ENCODE measurements at regions not wholly inside any gene's neighbourhood (a gene's known extent, or its start where the extent isn't known, plus 50 kb on each side); places are given as distances from the start of the nearest gene placed in this dataset.
"Not testable (repeated sequence)": the region's sequence is repeated elsewhere in the genome, so short reads cannot be mapped to it uniquely, and the experiment has no call there.

DNA sequence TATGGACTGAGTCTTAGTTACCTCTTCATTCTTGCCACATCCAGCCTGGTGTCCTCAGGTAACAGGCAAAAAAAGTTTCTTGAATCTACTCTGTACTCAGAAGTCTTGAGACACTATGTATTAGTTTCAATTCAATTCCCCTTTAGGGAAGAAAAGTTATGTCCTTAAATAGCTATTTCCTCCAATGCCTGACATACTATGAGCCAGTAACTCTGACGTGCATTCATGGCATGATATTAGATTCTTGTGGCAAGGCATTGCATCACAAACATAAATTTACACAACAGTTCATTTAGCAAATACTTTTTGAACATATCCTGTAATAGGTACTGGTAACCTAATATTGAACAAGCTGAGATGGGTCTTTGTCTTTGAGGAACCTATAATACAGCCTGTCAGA is 109.3 kb upstream of the FOXB1 start:
- no peak for DNase-seq

DNA sequence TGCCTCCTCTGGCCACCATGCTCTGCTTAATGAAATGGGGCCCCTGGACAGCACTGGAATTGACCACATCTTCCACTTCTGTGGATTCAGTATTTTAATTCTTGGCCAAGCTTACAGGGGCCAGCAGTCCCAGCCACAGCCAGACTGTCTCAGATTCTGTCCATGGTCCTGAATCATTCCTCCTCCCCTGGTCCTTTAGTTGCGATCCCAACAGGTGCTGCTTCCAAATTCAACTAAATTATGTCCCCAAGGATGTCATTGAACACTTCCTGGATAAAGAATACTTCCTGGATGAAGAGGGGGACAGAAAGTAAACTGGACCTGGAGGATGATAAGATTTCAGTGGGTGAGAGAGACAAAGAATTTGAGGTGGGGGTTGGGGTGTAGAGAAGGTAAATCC is 111.1 kb upstream of the FOXB1 start:
- no peak for DNase-seq

DNA sequence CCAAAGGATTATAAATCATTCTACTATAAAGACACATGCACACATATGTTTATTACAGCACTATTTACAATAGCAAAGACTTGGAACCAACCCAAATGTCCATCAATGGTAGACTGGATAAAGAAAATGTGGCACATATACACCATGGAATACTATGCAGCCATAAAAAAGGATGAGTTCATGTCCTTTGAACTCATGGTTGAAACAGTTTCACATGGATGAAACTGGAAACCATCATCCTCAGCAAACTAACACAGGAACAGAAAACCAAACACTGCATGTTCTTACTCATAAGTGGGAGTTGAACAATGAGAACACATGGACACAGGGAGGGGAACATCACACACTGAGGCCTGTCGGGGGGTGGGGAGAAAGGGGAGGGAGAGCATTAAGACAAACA is 116.2 kb upstream of the FOXB1 start:
- DNase-seq, result not testable (repeated sequence)

DNA sequence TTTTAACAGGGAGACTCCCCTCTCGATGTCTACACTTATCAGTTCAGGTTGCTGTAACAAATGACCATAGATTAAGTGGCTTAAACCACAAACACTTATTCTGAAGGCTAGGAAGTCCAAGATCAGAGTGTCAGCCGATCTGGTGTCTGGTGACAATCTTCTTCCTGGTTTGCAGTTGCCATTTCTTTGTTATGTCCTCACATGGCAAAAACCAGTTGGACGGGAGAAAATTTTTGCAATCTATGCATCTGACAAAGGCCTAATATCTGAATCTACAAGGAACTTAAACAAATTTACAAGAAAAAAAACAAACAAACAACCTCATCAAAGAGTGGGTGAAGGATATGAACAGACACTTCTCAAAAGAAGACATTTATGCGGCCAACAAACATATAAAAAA is 116.9 kb upstream of the FOXB1 start:
- no peak for DNase-seq

DNA sequence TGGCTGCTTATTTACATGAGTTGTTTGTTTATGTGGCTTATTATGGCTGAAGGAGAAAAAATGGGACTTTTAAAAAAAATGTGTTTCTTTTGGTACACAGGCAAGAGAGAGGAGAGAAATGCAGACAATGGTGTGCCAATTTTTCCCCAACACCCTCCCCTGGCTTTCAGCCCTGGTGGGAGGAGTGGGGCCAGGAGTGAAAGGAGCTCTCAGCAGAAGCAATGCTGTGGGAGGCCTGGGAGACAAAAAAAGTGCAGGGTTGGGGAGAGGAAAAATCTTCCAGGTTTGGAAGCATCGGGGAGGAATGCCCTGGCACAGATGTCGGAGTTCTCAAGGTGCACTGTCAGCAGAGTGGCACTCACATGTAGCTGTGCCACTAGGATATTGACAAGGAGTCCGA is 117.7 kb upstream of the FOXB1 start:
- DNase-seq, result no peak

DNA sequence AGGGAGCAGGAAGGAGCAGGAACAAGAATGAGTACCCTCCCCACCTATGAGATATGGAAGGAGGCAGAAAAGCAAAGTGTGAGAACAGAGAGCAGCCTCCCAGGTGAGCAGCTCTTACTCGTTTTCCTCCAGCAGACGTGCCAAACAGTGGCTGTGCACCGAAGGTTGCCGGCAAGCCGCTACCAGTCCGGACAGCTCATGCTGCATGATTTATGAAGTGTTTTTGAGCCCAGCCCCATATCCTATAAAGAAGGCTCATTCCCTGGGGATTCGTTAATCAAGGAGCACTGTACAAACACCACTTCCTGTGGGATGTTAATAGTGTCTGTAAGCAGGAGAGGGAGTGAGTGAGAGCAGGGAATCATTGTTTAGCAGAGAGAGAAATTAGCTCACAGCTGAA is 118.3 kb upstream of the FOXB1 start:
- DNase-seq, result no peak

DNA sequence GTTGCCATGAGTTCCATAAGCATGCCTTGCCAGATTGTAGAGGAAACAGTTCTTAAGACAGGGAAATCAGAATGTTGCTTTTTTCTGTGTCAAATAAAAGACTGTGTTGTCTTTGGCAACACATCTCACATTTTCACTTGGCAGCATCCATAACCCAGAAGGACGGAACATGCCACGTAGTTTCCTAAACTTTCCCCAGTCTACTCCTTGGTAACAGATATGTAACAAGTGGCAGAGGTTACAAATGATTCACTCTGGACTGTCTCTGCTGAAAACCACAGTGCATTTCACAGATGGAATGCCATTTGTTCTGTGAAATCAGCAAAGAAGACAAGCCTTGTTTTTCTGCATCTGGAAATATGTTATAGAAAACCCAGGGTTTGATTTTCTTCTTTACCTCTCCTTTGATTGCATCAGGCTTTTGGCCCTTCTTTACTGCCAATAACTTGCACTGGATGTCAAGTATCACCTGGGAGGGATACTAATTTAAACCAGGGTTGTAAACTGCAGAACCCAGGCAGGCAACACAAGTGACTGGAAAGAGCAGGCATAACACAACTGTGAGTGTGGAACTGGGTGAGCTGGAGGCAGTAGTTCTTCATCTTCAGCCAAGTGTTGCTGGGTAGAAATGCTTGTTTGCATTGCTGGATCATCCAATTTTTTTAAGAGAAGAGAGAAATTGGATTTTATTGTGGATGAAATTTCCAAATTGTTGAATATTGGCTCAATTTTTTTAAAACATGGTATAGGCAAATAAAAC is 124.4 kb upstream of the FOXB1 start:
- DNase-seq, result no peak

DNA sequence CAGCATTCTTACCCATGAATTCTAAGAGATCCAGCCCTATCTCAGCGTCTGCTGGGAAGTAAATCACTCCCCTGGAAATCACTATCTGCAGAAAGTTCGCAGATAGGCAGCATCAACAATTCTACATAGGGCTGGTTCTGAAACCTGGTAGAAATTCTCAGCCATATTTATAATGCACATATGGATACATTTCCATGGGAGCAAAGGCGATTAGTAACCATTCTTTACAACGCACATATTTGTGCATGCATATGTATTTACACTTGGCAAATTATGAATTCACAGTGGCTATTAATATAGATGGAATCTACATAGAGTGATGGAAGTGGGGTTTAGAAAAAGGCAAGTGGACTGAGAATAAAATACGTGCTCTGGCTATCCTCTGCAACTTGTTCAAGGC is 128.0 kb upstream of the FOXB1 start:
- no peak for DNase-seq

DNA sequence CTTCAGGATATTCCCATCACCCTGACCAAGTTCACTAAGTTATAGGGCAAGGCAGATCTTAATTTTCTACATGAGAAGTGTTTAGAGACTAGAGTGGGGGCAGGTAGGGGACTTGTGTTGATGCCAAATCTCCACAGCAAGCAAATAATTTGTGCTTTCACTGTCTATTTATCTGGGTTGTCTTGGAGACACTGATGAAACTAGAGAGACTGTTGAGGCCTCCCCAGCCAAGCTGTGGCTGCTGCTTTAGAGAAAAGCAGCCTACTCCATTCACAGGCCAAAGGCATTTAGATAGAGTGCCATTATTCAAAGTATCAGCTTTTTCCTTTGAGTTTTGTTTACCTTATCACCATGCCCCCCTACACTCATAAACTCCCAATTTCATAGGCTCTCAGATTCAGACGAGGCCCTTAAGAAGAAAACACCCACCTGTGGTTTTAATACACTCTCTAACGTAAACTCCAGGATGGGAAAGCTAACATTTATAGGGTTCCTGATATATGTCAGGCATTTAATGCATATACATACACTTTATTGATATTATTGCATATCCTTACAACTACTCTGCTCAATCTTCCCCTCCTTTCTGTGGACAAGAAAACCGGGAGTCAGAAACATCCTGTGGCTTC is 130.4 kb upstream of the FOXB1 start:
- no peak for DNase-seq

DNA sequence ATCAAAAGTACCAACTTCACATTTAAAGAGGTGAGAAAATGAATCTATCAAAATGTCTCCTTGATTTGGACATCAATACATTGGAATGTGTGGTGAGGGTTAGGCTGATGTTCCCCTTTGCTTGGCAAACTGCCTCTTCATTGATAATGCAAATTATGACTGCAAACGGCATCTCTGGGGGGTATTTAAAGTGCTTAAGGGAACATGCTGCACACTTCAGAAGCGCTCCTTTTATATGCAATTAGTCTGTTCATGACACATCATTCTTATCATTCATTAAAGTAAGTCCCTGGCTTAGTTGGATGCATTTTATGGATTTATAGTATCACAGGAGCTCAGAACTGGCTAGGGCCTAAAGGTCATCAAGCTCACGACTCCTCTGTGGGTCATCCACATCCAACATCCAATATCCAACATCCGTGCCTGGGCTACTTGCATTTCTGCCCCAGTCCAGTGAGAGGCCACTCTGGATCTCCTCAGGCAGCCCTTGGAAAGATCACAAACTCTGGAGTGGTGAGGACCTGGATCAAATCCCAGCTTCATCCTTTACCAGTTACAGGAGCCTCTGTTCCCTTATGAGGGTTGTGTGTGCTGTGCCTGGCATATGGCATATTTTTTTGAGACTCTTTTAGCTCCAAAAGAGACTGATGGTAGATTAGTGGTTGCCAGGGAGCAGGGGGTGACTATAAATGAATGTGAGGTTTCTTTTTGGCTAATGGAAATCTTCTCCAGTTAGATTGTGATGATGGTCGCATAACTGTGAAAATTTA is 136.8 kb upstream of the FOXB1 start:
- no peak for DNase-seq

DNA sequence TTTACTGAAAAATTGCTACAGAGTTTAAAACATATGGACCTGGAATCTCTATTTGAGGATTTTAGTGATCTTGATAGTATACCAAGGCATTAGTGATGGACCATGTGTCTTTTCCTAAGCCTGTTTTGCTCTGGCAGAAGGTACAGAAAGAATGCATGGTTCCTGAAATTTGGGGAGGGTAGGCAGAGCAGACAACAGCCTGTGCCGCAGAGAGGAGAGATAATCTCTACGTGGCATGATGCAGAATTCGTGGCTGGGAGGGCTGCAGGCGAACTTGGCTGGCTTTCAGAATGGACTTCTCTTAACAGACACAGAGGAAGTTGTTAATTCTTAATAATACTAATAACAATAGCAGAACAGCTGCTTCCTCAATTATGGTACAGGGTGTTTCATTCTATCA is 137.5 kb upstream of the FOXB1 start:
- DNase-seq, result no peak

DNA sequence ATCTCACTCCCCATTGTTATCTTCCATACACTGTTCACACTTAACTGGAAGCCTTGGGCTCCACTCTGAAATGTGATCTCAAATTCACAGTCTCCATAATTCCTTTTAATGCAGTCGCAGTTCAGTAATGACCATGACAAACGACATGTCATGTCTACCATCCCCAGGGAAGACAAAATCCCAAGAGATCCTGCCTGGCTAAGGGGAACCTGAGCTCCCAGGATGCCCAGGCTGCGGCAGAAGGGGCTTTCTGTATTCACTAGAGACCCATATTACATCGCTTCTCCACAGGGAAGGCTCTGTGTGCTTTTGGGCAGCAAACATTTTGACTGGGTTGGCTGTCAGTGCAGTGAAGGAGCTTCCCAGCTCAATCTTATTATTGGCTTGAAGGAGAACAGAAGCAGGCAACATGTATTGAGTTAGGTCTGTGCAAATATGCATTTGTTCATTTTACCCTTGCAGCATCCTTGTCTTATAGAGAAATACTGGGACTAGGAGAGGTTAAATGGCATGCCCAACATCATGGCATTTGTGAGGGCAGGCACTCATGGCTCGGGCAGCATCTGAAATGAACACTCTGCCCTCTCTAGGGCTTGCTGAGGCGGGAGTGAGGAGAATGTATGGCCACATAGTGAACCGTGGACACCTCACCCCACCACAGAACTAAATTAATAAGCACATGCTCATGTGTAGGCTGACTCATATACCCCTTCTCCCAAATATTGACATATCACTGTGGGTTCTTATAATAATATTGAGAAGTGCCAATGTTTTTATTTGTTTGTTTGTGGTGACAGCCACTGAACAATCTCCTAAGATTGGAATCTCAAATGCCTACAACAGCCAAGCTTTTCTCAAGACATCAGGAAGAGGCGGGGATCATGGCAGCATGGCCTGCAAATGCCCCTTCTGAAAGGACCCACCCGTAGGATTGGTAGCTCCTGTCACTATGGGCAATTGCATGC is 141.6 kb upstream of the FOXB1 start:
- DNase-seq, result no peak

DNA sequence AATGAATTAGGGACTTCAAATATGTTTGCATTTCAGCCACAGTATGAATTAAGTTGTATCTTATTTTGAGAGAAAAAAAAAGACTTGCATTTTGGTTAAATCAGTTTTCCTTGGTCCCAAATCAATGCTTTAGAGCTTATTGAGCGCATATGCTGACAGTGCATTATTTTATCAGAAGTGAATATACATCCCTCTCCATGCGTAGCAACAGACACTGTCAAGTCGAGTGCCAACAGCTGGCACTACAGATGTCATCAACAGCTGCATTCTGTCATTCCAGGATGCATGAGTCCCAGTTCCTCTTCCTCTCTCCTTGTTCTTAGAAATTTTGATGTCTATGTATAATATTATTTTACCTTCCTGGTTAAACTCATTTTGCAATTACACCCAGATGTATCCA is 156.1 kb upstream of the FOXB1 start:
- no peak for DNase-seq

DNA sequence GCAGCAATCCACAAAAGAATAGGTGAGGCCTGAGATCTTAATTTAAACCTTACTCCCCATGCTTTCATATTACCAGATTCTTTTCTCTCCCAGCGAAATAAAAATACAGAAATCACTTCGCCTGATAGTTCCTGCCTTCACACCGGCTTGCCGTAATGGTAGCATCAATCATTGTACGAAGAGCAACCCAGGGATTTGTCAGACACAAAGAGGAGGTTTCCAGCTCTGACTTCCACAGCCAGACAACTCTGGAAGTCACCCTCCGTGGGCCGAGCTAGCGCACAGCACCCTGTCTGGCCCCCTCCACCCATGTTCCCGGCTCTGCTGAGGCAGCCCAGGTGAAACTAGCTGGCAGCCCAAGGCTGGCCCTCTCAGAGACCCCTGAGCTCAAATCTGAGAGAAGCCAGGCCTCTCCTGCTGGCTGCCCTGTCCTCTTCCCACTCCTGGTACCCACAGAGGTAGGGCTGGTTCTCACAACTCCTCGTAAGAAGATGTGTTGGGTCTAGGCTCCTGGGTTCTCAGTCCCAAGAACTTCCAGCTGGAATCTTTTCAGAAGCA is 156.9 kb upstream of the BNIP2 start:
- no peak for DNase-seq

DNA sequence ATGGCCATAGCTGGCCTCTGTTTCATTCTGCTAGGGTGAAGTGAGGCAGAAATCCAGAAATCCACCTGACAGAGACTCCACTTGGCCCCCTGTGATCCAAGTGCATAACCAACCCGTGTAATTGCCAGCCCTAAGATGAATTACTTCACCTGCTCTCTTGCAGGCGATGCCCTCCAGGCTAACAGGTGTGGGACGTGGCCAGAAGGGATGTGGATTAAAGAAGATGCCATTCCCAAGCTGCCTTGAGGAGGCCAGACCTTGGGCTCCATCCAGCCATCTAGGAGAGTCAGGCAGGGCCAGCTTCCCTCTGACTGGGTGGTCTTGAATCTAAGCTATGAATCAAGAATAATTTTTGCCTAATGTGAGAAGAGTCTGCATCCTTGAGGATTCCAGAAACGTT is 154.5 kb upstream of the BNIP2 start:
- no peak for DNase-seq

DNA sequence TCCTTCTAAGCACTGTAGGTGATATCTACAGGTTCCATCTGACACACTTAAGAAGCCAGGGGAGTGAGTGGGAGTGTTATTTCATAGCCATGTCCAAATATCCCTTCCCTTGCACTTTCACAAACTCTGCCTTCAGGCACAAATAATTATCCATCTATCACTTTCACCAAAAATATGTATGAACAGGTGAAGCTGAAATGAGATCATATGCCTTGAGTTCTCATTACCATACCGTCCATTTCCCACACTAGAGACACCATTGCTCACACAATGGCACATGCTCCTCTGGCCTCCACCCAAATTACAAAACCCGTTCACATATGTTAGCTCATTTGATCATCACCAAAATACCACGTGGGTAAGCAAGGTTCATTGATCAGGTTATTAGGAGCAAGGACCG is 151.9 kb upstream of the BNIP2 start:
- DNase-seq, result no peak

DNA sequence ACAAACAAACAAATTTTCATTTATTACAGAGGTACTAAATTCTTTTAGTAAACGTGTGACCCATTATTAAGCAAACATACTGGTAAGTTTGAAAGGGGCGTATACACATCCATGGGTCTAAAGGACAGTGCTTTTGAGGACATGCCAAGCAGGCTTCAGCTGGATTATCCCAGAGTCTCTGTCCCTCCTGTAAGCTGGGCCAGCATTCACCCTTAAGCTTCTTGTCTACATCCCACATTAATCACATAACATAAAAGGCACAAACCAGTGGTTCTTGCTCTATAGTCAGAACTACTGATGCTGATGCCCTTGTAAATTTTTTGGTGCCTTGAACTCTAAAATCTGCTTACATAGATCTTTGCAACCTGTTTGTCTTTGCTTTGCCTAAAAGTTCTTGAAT is 150.8 kb upstream of the BNIP2 start:
- no peak for DNase-seq

DNA sequence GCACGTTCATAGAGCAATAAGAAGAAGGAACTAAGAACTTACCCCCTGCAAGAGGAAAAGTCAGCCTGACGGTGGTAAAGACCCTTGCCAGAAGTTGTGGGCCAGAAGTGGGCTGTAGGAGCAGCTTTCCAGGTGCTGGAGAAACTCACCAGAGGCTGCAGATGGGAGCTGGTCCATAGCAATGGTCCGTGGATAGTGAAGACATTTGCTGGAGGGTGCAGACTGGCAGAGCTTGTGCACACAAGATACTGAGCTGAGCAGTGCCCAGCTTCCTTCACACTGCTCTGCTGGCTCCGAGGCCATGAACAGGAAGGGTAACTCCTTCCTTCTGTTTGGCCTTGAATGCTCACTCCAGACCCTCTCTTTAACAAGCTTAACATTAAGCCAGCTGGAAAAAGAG is 149.8 kb upstream of the BNIP2 start:
- no peak for DNase-seq

DNA sequence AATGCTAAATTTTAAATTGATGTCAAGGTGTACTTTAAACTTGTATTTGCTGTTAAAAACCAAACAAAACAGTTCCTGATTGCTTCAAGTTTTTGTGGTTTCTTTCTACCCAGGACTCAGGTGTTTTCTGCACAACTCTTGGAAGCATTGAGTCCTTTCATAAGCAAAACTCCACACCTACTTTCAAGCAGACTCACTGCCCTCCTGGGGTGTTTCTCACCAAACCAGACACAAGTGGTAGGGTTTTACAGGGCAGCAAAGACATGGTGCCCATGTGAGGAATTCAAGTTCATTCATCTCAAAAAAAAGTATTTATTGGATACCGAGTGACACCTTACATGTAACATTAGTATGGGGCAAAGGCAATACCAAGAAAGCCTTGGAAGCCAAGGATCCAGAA is 146.7 kb upstream of the BNIP2 start:
- no peak for DNase-seq

DNA sequence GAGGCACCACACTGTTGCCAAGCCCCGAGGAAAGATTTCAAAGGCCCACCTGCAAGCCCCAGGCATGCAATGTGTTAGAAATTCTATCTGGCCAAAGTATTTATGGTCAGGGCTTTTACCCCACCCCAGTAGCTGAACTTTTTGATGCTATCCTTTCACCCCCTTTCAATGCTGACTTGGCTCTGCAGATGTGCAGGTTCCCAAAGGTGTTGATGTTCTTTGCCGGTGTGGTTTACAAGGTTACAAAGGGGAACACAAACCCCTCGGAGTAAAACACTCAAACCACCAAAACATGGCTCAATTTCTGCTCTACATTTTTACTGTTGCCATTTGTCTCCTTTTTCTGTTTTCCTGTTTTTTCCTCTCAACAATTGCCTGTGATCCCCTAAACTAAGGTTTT is 145.4 kb upstream of the BNIP2 start:
- DNase-seq, result no peak

DNA sequence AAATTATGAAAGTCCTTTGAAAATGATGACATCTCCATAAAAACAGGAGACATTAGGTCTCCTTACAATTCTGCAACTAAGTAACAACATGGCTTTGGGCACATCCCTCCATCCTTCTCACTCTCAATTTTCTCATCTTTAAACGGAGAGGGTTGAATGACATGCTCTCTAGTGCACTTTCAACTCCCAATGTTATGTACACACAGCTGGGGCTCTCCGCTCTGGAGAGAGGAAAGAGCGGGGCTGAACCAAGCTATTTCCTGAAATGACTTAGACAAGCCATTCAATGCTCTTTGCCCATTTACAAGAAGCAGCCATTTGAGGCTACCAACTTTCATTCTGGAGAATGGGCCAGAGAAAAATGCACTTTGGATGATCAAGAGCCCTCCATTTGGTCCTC is 144.2 kb upstream of the BNIP2 start:
- no peak for DNase-seq

DNA sequence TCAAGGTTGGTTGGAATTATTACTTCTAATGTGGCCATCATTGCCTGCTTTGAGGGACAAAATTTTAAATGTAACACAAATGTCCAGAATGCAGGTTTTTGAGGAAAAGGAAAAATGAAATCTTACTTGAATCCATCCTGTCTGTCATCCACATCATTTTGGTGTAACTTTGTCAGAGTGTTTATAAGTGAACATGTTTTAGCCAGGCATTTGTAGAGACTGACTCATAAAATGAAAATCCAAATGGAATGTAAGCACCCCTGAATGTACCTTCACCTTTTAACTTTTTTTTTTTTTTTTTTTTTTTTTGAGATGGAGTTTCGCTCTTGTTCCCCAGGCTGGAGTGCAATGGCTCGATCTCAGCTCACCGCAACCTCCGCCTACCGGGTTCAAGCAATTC is 141.8 kb upstream of the BNIP2 start:
- no peak for DNase-seq

DNA sequence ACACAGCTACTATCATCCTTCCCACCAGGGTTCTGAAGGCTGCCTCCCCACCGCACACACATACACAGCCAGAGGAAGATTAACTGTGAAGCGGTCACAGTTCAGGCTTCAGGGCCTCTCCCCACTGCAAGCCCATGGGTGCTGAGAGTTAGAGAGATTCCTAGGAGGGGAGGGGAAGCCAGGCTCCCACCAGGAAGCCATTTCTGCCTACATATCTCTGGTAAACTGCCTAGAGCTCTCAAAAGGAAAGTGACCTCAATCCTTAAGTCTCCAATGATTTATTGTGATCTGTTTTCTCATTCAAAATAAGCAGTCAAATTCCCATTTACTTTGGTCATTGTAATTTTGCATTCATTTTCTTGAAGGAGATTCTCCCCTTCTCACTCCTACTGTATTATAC is 141.0 kb upstream of the BNIP2 start:
- no peak for DNase-seq

All from stimulated activated CD4-positive, alpha-beta T cell treated with anti-CD3 and anti-CD28 coated beads, Interleukin-4, amount 100 ng/mL, for 1 hour (primary cell).